GM21717 (cell line): ENCODE measurements at regions not wholly inside any gene's neighbourhood (a gene's known extent, or its start where the extent isn't known, plus 50 kb on each side); places are given as distances from the start of the nearest gene placed in this dataset.
"Not testable (repeated sequence)": the region's sequence is repeated elsewhere in the genome, so short reads cannot be mapped to it uniquely, and the experiment has no call there.

Experiments used
- ATAC-seq: cut with Tn5 transposase; IDR thresholded peaks from one replicate; pipeline ENCODE4 v1.9.1; 2021; ENCODE audit warnings: mild to moderate bottlenecking, moderate library complexity; ENCODE audit not compliant: unreplicated experiment

DNA sequence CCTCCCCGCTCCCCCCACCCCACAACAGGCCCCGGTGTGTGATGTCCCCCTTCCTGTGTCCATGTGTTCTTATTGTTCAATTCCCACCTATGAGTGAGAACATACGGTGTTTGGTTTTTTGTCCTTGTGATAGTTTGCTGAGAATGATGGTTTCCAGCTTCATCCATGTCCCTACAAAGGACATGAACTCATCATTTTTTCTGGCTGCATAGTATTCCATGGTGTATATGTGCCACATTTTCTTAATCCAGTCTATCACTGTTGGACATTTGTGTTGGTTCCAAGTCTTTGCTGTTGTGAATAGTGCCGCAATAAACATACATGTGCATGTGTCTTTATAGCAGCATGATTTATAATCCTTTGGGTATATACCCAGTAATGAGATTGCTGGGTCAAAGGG, 104.3 kb downstream of the MTPN start:
- not testable (repeated sequence) for ATAC-seq

DNA sequence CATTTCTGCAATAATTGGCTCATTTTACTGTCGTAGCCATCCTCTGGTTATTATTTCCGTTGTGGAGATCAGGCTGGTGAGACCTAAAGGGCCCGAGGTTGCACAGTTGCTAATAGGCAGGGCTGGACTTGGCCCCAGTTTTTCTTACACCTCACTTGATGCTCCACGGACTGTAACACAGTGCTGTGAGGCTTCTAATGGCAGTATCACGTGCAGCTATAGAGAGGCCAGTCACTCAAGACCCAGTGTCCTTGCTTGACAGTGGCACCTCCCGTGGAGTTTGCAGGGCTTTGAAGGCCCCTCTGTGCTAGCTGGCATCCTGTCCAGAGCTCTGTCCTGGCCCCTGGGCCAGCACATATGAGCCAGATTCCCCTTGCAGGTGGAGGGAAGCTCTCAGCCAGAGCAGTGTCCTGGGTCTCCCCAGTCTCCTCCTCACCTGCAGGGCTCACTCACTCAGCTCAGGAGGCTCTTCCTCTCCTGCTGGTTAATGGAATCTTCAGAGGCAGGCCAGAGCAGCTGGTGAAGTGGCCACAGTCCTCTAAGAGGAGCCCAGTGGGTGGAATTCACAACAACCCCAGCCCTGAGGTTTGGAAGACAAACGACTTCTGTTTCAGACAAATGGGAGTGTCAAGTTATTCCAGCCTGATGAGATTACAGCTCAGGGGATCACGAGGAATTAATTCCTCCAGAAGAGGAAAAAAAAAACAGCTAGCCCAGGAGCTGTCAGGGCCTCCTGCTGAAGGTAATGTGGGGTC, 114.2 kb upstream of the FAM180A start:
- no peak for ATAC-seq

DNA sequence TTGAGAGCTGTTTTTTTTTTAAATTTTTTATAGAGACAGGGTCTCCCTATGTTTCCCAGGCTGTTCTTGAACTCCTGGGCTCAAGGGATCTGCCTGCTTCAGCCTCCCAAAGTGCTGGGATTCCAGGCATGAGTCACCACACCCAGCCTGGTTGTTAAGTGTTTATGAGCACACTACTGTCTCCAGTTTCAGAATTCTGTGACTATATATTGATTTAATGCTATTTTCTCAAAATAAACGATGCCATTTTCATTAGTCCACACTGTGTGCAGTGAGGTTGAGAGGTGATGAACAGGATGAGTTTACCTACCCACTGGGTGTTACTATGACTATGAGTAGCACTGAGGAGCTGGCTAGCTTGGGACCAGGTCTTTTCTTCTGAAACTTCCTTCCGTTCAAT, 110.9 kb upstream of the FAM180A start:
- no peak for ATAC-seq

- no peak for ATAC-seq
These were observed 110.2 kb upstream of the FAM180A start for GRCh38 chr7:135858851-135859250.

- ATAC-seq = no peak
These were observed 109.8 kb upstream of the FAM180A start for GRCh38 chr7:135858379-135858778.

DNA sequence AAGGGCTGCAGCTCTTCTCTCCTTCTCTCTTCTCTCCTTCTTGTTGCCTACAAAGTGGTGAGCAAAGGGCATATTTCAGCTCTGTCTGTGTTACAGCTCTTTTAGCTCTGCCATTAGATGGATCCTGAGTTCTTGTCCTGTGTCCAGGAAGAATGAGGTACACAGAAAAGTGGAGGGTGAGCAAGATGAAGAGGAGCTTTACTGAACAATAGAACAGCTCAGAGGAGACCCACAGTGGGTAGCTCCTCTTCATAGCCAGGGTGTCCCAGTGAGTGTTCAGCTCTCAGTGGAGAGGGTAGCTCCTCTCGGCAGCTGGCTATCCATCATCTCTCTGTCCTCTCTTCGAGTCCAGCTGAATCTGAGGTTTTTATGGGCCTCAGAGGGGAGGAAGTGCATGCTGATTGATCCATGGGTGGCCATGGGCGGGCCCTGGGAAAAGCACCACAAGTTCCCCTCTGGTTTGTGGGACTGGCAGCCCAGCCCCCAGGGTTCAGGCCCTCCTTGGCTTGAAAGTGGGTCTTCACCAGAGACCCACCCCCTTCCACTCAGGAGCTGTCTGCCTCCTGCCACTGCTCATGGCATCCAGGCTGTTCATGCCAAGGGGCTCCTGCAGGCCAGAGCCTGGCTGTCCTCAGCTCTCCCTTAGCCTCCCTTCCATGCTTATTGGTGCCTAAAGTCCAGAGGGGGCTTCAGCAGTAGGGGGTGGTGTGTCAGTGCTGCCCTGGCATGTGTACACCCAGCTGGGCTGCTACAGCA, 109.1 kb upstream of the FAM180A start:
- ATAC-seq = no peak

DNA sequence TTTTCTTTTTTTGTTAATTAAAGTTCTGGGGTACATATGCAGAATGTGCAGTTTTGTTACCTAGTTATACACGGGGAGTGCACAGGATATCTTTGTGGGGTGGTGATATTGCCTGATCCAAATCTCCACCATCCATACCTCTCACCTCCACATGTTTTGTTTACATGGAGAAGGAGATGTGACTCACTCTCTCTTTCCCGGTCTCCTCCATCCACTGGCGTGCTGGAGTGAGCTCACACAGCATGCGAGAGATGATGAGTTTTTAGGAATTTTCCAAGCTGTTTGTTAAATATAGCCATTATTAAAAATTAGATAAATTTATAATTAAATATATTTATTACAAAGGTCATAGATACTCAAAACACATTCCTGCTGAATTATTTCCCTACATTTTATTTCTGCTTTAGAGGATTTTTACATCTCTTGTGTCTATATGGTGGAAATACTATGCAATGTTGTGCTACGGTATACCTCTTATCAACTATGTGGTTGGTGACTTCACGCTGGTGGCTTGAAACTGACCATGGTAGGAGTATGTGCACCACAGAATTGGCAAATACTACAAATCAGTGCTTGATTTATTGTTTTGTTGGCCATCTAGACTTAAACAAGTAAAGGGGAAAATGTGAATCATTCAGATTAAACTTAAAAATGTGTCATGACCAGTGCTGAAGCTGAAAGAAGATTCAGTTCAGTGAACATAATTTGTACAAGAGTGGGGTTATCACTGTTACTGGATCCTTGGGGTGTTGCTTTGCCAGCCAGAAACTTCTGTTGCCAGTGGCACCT, 107.9 kb upstream of the FAM180A start:
- no peak for ATAC-seq

- ATAC-seq = no peak
These were observed 107.2 kb upstream of the FAM180A start for GRCh38 chr7:135855846-135856245.

DNA sequence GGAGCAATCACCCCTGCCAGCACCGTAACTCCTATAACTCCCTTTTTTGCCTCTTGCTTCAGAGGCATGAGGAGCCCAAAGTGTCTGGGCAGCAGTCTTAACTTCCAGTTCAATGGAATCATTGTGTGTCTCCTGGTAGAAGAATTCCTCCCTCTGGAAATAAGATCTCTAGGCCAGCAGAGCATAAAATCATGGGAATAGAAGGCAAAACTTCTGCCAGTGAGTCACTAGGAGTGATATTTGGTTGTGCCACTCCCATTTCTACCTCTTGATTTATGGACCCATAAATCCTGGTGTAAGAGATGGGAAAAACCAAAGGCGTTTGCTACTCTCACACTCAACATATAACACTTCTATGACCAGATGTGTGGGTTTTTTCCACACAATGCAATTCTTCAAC, 104.9 kb upstream of the FAM180A start:
- no peak for ATAC-seq

DNA sequence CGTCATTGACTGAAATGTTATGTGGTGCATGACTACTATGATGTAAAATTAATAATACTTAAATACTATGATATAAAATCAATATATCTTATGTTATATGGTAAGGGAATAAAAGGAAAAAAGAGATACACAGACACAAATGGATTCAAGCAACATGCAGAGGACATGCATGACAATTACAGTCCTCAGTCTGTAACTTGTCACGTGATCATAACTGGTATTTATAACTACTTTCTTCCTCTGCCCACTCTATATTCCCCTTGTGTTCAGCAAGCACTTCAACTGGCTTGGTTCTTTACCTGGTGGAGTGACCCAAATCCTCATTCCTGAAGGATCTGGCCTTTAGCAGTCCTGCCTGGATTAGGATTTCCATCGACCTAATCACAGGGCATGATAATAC, 104.4 kb upstream of the FAM180A start:
- ATAC-seq = no peak

DNA sequence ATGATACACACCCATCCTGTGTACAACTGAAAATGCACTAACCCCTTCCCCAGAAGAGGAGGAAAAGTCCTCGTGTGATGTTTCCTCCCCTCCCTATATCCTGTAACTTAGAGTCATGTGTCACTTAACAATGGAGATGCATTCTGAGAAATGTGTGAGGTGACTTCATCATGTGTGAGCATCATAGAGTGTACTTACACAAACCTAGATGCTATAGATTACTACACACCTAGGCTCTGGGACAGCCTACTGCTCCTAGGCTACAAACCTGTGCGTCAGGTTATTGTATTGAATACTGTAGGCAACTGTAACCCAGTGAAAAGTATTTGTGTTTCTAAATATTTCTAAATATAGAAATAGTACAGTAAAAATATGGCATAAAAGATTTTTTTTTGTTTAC, 98.6 kb upstream of the FAM180A start:
- no peak for ATAC-seq

DNA sequence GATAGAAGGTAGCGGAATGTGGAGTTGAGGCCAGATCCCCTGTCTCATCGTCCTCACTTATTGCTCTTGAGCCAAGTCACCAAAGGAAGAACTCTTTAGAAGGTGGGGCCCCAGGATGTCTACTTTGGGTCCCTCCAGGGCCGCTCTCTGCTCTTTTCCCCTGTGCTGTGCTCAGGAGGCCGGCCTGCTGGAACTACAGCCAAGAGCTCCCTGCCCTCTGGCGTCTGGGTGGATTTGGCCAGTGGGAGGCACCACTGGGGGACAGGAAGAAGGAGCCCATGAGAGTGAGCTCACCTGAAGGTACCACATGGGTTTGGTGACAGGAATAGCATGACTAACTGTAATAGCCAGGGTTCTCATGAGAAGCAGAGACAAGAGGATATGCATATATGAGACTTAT, 97.7 kb upstream of the FAM180A start:
- no peak for ATAC-seq

GRCh38 chr7:135845415-135846075, 96.9 kb upstream of the FAM180A start:
- no peak for ATAC-seq

GRCh38 chr7:135844903-135845302, 96.3 kb upstream of the FAM180A start:
- ATAC-seq = no peak

DNA sequence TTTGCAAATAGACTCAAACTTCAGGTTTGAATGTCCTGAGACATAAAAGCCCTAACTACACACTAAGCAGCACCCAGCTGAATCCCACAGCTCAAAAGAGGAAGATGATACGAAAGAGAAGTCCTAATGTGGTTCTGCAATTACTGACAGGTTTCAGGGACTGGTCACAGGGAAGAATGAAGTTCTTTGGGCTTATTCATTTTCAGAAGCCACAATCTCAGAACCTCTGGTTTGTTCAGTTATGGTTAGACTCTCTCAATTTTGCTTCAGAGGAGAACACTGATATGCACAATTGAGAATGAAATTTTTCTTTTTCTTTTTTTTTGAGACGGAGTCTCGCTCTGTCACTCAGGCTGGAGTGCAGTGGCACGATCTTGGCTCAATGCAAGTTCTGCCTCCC, 94.6 kb upstream of the FAM180A start:
- peak; percentile 98 for ATAC-seq

DNA sequence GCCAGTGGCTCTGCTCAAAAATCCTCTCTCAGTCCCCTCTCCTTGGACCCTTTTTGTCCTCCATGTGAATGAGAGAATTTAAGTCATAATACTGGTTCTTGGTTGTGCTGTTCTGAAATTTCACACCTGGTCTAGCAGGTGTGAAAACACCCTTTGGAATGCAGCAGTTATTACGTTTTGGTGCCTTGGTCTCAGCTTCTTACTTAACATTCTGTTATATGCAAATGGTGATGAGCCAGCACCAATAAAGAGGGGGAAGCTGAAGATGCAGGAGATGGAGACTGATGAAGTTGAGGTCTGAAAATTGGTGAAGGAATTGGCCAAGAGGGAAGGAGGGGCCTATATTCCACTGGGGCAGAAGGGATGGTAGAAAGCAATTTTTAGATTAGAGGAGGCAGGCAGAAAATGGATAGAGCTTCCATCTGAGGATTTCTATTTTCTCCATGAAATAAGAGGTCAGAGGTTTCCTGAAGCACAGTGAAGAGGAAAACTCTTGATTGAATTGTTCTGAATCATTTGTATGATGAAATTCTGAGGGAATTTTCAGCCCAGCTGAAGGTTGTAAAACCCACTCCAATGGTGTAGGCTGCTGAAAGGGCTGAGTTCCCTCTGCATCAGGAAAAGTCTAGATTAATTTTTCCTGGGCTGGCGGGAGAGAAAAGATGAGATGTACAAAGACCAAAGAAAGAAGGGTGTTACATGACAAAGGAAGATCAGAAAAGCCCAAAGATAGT, 94.0 kb upstream of the FAM180A start:
- no peak for ATAC-seq

DNA sequence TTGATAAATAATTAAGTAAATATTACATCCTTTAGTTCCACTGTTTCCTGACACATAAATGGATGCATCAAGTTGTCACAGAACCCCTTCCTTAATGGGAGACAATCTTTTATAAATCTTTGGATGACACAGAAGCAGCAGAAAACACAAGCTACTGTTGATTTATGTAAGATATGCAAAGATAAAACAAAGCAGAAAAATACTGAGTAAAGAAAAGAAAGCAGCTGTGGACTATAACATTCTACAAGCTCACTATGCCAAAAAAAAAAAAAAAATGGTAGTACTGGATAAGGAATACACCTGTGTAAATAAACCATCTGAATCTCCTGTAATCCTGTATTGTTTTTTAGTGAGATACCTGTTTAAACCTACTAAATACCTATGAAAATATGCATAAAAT, 92.0 kb upstream of the FAM180A start:
- no peak for ATAC-seq

DNA sequence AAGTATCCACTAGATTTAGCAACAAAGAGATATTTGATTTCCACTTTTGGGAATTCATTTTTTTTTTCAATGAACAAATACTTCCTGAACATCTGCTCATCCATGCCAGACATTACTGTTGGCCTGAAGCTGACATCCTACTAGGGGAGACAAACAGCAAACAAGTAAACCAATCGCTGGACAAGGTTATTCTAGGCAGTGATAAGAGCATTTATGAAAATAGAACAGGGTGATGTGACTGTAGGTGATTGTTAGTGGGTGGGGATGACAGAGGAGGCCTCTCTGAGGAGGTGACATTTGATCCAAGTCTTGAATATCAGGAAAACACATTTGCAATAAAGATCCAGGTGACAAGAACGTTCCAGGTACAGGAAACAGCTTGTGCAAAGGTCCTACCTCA, 89.1 kb upstream of the FAM180A start:
- ATAC-seq = no peak

DNA sequence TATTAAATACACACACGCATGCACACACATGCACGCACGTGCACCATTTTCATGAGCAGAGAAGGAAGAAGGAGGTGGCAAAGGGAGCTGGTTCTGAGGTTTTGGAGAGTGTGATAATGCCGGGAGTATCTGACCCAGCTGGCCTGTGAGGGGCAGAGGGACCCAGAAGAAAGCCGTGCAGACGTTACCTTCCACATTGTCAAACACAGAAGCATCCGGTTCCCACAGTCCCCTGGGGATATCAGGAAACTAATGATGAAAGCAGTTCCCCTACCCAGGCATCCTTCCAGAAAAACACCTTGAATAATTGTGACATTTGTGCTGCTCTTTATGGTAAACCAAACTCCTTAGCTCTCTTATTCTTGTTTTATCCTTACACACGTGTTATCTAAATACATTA, 85.7 kb upstream of the FAM180A start:
- no peak for ATAC-seq

GRCh38 chr7:135833642-135834041, 85.0 kb upstream of the FAM180A start:
- no peak for ATAC-seq
